GM18505 (cell line): ENCODE measurements at regions not wholly inside any gene's neighbourhood (a gene's known extent, or its start where the extent isn't known, plus 50 kb on each side); places are given as distances from the start of the nearest gene placed in this dataset.
"Not testable (repeated sequence)": the region's sequence is repeated elsewhere in the genome, so short reads cannot be mapped to it uniquely, and the experiment has no call there.

Source experiments
- ATAC-seq: cut with Tn5 transposase; IDR thresholded peaks from one replicate; pipeline ENCODE4 v1.9.1; 2021; ENCODE audit not compliant: unreplicated experiment
- POLR2A ChIP-seq: IDR thresholded peaks from 4 replicates; pipeline ENCODE4 v1.6.1; 2011; ENCODE audit warnings: borderline replicate concordance; ENCODE audit not compliant: insufficient read depth, insufficient read length; ENCODE audit errors: extremely low read depth

- no peak for ATAC-seq
- TF ChIP-seq POLR2A = no peak
Measured at GRCh38 chr14:61602003-61602732, 93.1 kb upstream of the HIF1A start.

GRCh38 chr14:61602733-61603077 lies 92.6 kb upstream of the HIF1A start:
- no peak for TF ChIP-seq POLR2A
- ATAC-seq = no peak

GRCh38 chr14:61603736-61604135 lies 91.6 kb upstream of the HIF1A start:
- ATAC-seq = no peak
- no peak for TF ChIP-seq POLR2A

- no peak for TF ChIP-seq POLR2A
- no peak for ATAC-seq
Measured at GRCh38 chr14:61607570-61608244, 87.6 kb upstream of the HIF1A start.

- TF ChIP-seq POLR2A = no peak
- no peak for ATAC-seq
Measured at GRCh38 chr14:61608245-61609165, 86.8 kb upstream of the HIF1A start.

GRCh38 chr14:61609191-61609843 lies 86.0 kb upstream of the HIF1A start:
- no peak for ATAC-seq
- TF ChIP-seq POLR2A = no peak

GRCh38 chr14:61609884-61610283 lies 85.4 kb upstream of the HIF1A start:
- ATAC-seq = no peak
- TF ChIP-seq POLR2A = no peak

- no peak for ATAC-seq
- TF ChIP-seq POLR2A = no peak
Measured at GRCh38 chr14:61610900-61611299, 84.4 kb upstream of the HIF1A start.

GRCh38 chr14:61611880-61612630 lies 83.3 kb upstream of the HIF1A start:
- TF ChIP-seq POLR2A = no peak
- ATAC-seq = no peak

- not testable (repeated sequence) for ATAC-seq
Measured at GRCh38 chr14:61613006-61613405, 82.3 kb upstream of the HIF1A start.

- ATAC-seq = no peak
- TF ChIP-seq POLR2A = no peak
Measured at GRCh38 chr14:61614693-61615092, 80.6 kb upstream of the HIF1A start.

GRCh38 chr14:61615743-61616523 lies 79.4 kb upstream of the HIF1A start:
- ATAC-seq = no peak

More at GRCh38 chr14:61615743-61616523, 79.4 kb upstream of the HIF1A start:
- no peak for TF ChIP-seq POLR2A
